HG02884 (cell line): ENCODE measurements at regions not wholly inside any gene's neighbourhood (a gene's known extent, or its start where the extent isn't known, plus 50 kb on each side); places are given as distances from the start of the nearest gene placed in this dataset.

Experiments
- ATAC-seq: cut with Tn5 transposase; IDR thresholded peaks from one replicate; pipeline ENCODE4 v1.9.1; 2021; ENCODE audit warnings: mild to moderate bottlenecking, moderate library complexity; ENCODE audit not compliant: unreplicated experiment

- no peak for ATAC-seq
These were observed 204.1 kb upstream of the ANK2 start for GRCh38 chr4:112845386-112845785.

- no peak for ATAC-seq
These were observed 202.4 kb upstream of the ANK2 start for GRCh38 chr4:112847045-112847444.

- no peak for ATAC-seq
These were observed 201.7 kb upstream of the ANK2 start for GRCh38 chr4:112847781-112848180.

GRCh38 chr4:112848911-112849310, 200.5 kb upstream of the ANK2 start:
- no peak for ATAC-seq

GRCh38 chr4:112852601-112853000, 196.9 kb upstream of the ANK2 start:
- ATAC-seq = no peak

GRCh38 chr4:112853662-112854256, 195.7 kb upstream of the ANK2 start:
- no peak for ATAC-seq

GRCh38 chr4:112854420-112854819, 195.0 kb upstream of the ANK2 start:
- no peak for ATAC-seq

GRCh38 chr4:112855058-112855457, 194.4 kb upstream of the ANK2 start:
- no peak for ATAC-seq

- ATAC-seq = no peak
These were observed 192.0 kb upstream of the ANK2 start for GRCh38 chr4:112857461-112857860.

- no peak for ATAC-seq
These were observed 190.7 kb upstream of the ANK2 start for GRCh38 chr4:112858751-112859150.

- ATAC-seq = no peak
These were observed 189.8 kb upstream of the ANK2 start for GRCh38 chr4:112859456-112860184.

- ATAC-seq = no peak
These were observed 188.4 kb upstream of the ANK2 start for GRCh38 chr4:112860830-112861690.

GRCh38 chr4:112861691-112862674, 187.5 kb upstream of the ANK2 start:
- ATAC-seq = no peak

GRCh38 chr4:112865443-112865842, 184.0 kb upstream of the ANK2 start:
- ATAC-seq = no peak

- no peak for ATAC-seq
These were observed 173.1 kb upstream of the ANK2 start for GRCh38 chr4:112876316-112876715.

- no peak for ATAC-seq
These were observed 167.6 kb upstream of the ANK2 start for GRCh38 chr4:112881842-112882241.

GRCh38 chr4:112882286-112882685, 167.2 kb upstream of the ANK2 start:
- no peak for ATAC-seq

- ATAC-seq = no peak
These were observed 165.0 kb upstream of the ANK2 start for GRCh38 chr4:112884406-112884805.

- no peak for ATAC-seq
These were observed 163.6 kb upstream of the ANK2 start for GRCh38 chr4:112885897-112886296.

- no peak for ATAC-seq
These were observed 160.8 kb upstream of the ANK2 start for GRCh38 chr4:112888622-112889021.

GRCh38 chr4:112889199-112889598, 160.3 kb upstream of the ANK2 start:
- no peak for ATAC-seq
